ENCODE measurements at regions not wholly inside any gene's neighbourhood (a gene's known extent, or its start where the extent isn't known, plus 50 kb on each side); places are given as distances from the start of the nearest gene placed in this dataset.

- no peak for DNase-seq
Measured at GRCh38 chr11:104582431-104582830, 315.8 kb downstream of the CASP12 start.

DNA sequence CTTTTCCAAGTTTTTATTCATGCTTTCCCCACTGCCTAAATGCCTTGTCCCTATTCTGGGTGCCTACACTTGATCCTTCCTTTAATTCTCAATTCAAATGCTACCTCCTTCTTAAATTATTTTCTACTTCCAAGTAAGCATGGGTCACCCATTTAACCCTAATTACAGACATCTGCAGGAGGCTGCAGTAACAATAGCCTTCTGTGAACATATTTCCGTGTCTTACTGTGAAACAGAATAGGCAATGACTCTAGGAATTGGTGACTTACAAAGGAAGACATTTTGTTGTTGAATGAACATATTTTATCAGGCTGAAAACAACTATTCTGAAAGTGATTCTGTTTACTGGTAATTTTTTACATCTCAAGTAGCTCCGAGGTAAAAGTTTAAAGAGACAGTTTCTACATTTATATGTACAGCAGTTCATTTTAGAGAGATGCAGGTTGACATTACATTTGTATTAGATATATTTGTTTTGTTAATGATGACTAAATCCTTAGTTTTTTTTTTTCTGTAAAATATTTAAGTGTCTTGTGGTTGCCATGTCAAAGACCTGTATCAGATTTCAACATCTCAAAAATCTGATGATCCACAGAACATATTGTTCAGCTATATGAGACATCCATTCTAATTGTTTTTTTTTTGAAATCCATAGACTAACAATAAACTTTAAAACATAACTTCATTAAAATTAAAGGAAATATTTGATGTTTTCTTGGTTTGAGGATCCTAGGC, 316.8 kb downstream of the CASP12 start:
- DNase-seq = no peak

DNA sequence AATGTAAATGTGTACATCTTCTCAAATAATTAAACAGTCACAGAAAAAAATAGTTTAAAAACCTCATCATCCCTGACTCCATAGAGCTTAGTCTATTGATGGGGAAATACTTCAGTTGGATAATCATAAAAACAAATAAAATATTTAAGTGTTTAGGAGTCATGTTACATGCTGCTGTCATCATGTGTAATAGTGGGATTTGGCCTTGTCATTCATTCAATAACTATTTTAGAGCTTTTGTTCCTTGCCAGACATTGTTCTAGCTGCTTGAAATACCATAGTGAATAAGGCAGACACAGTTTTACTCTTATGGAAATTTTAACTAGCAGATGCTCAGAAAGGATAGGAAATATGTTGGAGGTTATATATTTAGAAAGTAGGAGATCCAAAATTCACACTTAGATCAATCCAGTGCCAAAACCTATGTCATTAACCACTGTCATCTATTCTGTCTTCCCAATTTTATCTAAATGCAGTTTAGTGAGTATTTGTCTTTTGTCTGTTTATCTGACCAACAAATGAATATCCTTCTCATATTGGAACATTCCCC, 324.7 kb downstream of the CASP12 start:
- DNase-seq = no peak

GRCh38 chr11:104572279-104572678, 326.0 kb downstream of the CASP12 start:
- no peak for DNase-seq

- DNase-seq = no peak
Measured at GRCh38 chr11:104570078-104570701, 328.1 kb downstream of the CASP12 start.

- DNase-seq = no peak
Measured at GRCh38 chr11:104565583-104565961, 332.7 kb downstream of the CASP12 start.

GRCh38 chr11:104564921-104565582, 333.2 kb downstream of the CASP12 start:
- no peak for DNase-seq

GRCh38 chr11:104556606-104557301, 341.5 kb downstream of the CASP12 start:
- DNase-seq = no peak

DNA sequence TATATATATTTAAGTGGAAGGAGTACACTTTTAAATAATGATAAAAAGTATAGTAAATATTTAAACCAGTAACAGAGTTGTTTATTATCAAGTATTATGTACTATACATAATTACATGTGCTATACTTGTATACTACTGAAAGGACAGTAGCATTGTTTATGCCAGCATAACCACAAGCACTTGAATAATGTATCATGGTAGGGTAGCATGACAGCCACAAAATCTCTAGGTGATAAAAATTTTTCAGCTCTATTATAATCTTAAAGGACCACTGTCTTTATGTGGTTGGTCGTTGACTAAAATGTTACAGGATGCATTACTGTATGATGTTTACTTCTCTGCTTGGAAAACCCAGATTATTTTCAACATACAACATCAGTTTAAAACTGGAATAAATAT, 349.2 kb downstream of the CASP12 start:
- DNase-seq = no peak

DNA sequence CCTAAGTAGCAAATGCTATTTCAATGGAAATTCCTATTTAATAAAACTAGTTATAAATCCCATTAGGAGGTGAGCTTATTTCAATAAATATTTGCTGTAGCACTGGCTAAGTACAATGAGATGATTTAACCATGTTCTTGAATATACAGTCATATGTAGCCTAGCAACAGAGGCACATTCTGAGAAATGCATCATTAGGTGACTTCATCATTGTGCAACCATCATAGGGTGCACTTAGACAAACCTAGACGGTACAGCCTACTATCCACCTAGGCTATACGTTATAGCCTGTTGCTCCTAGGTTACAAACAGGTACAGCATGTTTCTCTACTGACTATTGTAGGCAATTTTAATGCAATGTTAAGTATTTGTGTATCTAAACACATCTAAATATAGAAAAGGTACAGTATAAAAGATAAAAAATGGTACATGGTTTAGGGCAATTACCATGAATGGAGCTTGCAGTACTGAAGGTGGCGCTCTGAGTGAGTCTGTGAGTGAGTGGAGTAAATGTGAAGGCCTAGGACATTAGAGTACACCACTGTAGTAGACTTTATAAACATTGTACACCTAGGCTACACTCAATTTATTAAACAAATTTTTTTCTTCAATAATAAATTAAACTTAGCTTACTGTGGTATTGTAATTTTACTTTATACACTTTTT, 350.1 kb downstream of the CASP12 start:
- no peak for DNase-seq

DNA sequence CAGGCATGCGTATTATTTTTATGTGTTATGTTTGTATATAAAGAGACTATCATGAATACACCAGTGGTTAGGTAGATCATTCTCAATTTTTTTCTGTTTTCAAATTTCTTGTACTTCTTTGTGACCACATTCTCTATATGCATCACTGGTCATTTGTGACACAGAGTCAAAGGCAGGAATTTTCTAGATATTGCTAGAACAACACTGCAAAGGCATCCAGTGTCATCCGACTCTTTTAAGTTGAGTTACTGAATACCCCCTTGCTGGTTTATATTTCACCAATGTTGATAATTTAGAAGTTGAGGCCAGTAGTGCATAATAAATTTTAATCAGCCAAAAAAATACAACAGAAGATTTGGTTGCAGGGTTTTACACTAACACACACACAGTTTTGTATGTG, 351.8 kb downstream of the CASP12 start:
- no peak for DNase-seq

DNA sequence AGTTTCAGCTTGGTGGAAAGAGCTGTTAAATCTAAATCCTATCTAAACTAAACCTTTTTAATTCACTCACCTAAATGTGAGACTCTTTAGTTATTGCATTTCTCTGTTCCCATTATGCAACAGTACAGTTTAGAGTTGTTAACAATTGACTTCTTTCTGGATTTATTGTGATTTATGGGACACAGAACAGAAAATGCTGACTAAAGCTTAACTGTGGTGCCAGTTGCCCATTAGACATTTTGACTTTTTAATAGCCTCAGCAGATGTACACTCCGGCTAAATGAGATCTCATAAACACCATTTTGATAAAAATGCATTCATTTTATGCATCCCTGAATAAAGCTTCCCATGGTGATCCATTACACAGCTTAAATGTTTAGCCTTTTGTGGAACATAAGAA, 356.6 kb downstream of the CASP12 start:
- no peak for DNase-seq

GRCh38 chr11:104538313-104538712, 359.9 kb downstream of the CASP12 start:
- no peak for DNase-seq

- no peak for DNase-seq
Measured at GRCh38 chr11:104534278-104534677, 364.0 kb downstream of the CASP12 start.

DNA sequence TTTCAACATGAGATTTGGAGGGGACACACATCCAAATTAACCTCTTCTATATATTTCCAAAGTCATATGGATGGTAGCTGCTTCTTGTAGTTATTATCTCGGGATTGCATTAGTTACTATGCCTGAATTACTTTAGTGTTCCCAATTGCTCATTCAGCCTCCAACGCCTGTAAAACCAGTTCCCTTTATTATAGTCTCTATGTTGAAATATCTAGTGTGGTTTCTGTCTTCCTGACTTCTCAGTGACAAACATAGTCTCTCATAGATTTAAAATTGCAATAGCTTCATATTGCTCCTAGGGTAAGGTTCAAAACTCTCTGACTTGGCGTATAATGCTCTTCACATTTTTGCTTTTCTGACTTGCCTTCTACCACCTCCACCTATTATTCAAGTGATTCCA, 366.4 kb downstream of the CASP12 start:
- DNase-seq = no peak

DNA sequence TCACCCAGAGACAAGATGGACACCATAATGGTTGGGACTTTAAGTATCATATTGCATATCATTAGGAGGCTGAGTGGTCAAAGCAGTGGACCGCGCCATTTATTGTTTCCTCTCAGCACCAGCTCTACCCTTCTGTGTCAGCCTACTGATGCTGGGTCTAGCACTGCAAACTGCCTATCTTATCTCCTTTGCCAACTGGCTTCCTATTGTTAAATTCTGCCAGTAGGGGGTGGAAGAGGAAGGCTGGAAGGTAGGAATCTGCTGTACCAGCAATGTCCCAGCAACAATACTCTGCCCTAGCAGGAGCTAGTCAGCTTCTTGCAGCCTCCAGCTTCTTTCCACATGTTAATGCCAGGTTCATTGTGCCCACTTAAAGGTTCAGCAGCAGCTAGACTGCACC, 367.1 kb upstream of the PDGFD start:
- DNase-seq = no peak

GRCh38 chr11:104529906-104530305, 366.0 kb upstream of the PDGFD start:
- no peak for DNase-seq

DNA sequence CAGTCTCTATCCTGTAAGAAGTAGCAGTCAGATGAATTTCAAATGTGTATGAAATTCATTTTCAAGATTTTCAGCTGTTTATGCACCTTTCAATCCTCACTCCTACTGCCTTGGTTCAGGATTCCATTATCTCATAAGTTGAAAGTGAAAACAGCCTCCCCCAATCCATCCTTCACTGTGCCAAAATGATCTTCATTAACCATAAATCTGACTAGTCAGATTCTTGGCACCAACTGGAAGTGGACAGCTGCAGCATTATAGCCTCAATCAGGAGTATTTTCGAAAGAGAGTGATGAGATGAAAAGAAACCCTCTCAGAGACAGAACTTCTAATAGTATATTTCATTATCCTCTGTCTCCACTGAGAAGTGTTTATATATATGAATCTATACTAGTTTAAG, 365.3 kb upstream of the PDGFD start:
- no peak for DNase-seq

DNA sequence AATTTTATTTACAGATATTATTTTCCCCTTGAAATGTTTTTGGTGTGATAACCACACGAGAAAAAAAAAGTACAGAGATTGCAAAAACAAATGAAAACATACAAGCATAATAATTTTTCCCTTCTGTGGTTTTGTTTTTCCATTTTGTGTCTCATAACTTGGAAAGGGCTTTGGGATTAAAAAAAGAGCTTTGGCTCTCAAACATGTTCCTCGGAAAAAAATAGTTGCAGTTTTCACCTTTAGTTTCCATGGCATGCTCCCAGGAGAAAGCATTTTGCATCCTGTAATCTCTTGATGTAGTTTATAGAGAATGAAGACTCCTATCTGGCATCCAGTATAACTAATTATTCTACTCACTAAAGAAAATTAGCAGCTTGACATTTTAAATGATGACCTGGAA, 362.1 kb upstream of the PDGFD start:
- DNase-seq = no peak

- no peak for DNase-seq
Measured at GRCh38 chr11:104525416-104525815, 361.5 kb upstream of the PDGFD start.

- DNase-seq = no peak
Measured at GRCh38 chr11:104524254-104524653, 360.3 kb upstream of the PDGFD start.

GRCh38 chr11:104523611-104524010, 359.7 kb upstream of the PDGFD start:
- no peak for DNase-seq

- no peak for DNase-seq
Measured at GRCh38 chr11:104522650-104523049, 358.7 kb upstream of the PDGFD start.
